ENCODE measurements at regions not wholly inside any gene's neighbourhood (a gene's known extent, or its start where the extent isn't known, plus 50 kb on each side); places are given as distances from the start of the nearest gene placed in this dataset.

- no peak for DNase-seq (ENCODE audit: low read depth, low spot score)
- Mint-ChIP-seq H3K27me3 (ENCODE audit: low read depth) (no peaks in the 10 kb centered on the region), H3K4me3 (no peak overlapping the region), H3K27ac (ENCODE audit: unreplicated experiment) (no peak overlapping the region), H3K36me3 (ENCODE audit: low read depth) (peaks cover 4% of the 10 kb centered on the region), H3K4me1 (no peaks in the 10 kb centered on the region), H3K9me3 (peaks cover 8% of the 10 kb centered on the region)
- TF ChIP-seq, protein P1, sequence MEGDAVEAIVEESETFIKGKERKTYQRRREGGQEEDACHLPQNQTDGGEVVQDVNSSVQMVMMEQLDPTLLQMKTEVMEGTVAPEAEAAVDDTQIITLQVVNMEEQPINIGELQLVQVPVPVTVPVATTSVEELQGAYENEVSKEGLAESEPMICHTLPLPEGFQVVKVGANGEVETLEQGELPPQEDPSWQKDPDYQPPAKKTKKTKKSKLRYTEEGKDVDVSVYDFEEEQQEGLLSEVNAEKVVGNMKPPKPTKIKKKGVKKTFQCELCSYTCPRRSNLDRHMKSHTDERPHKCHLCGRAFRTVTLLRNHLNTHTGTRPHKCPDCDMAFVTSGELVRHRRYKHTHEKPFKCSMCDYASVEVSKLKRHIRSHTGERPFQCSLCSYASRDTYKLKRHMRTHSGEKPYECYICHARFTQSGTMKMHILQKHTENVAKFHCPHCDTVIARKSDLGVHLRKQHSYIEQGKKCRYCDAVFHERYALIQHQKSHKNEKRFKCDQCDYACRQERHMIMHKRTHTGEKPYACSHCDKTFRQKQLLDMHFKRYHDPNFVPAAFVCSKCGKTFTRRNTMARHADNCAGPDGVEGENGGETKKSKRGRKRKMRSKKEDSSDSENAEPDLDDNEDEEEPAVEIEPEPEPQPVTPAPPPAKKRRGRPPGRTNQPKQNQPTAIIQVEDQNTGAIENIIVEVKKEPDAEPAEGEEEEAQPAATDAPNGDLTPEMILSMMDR (conservative IDR thresholded peaks at IDR 0.05) = no peak
Measured at GRCh38 chrX:113033966-113034680, 193.5 kb upstream of the AMOT start.

DNA sequence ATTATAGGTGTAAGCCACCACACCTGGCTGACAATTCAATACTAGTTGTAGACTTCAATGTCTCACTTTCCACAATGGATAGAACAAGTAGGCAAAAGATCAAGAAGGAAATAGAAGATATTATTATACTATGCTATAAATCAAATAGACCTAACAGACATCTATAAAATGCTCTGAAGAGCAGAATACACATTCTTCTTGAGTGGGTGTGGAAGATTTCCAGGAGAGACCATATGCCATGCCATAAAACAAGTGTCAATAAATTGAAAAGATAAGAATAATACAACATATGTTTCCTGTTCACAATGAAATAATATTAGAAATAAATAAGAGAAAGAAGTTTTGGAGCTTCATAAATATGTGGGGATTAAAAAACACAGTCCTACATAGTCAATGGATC is 179.3 kb upstream of the AMOT start:
- H3K27me3 Mint-ChIP-seq (ENCODE audit: low read depth) = no peaks in the 10 kb centered on the region
- no peak for DNase-seq (ENCODE audit: low read depth, low spot score)
- H3K27ac Mint-ChIP-seq (ENCODE audit: unreplicated experiment) = no peak overlapping the region
- H3K36me3 Mint-ChIP-seq (ENCODE audit: low read depth) = no peaks in the 10 kb centered on the region
- no peaks in the 10 kb centered on the region for H3K9me3 Mint-ChIP-seq
- no peaks in the 10 kb centered on the region for H3K4me1 Mint-ChIP-seq
- H3K4me3 Mint-ChIP-seq = no peak overlapping the region
- TF ChIP-seq, protein P1 (conservative IDR thresholded peaks at IDR 0.05) = no peak

DNA sequence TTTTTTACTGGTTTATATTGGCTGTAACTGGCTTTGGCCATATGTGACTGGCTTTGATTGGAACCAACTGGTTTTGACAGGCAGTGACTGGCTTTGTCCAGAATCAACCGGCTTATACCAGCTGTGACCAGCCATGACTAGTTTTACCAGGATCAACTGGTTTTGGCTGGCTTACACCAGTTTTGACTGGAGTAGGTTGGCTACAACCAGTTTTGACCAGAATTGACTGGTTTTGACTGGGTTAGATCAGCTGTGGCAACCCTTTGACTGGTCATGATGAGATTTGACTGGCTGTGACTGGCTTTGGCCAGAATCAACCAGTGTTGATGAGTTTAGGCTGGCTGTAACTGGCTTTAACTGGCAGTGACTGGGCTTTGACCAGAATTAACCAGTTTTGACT is 169.2 kb upstream of the AMOT start:
- H3K27me3 Mint-ChIP-seq (ENCODE audit: low read depth) = no peaks in the 10 kb centered on the region
- DNase-seq (ENCODE audit: low read depth, low spot score) = no peak
- H3K36me3 Mint-ChIP-seq (ENCODE audit: low read depth) = no peaks in the 10 kb centered on the region
- H3K27ac Mint-ChIP-seq (ENCODE audit: unreplicated experiment) = no peak overlapping the region
- TF ChIP-seq, protein P1 (conservative IDR thresholded peaks at IDR 0.05) = no peak
- no peaks in the 10 kb centered on the region for H3K4me1 Mint-ChIP-seq
- H3K9me3 Mint-ChIP-seq = peaks cover 3% of the 10 kb centered on the region
- H3K4me3 Mint-ChIP-seq = no peak overlapping the region

DNA sequence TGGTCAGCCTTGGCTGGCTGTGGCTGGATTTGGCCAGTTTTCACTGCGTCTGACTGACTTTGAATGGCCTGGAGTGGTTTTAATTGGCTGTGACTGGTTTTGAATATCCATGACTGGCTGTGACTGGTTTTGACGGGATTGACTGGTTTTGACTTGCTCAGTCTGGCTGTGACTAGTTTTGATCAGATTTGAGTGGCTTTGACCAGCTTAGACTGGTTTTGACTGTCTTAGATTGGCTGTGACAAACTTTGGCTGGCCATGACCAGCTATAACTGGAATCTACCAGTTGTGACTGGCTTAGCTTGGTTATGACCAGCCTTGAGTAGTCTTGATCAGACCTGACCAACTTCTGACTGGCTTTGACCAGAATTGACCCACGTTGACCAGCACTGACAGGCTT is 168.4 kb upstream of the AMOT start:
- no peaks in the 10 kb centered on the region for H3K36me3 Mint-ChIP-seq (ENCODE audit: low read depth)
- H3K27ac Mint-ChIP-seq (ENCODE audit: unreplicated experiment) = no peak overlapping the region
- TF ChIP-seq, protein P1 (conservative IDR thresholded peaks at IDR 0.05) = no peak
- no peaks in the 10 kb centered on the region for H3K4me1 Mint-ChIP-seq
- H3K27me3 Mint-ChIP-seq (ENCODE audit: low read depth) = no peaks in the 10 kb centered on the region
- H3K9me3 Mint-ChIP-seq = peaks cover 3% of the 10 kb centered on the region
- no peak overlapping the region for H3K4me3 Mint-ChIP-seq
- no peak for DNase-seq (ENCODE audit: low read depth, low spot score)

DNA sequence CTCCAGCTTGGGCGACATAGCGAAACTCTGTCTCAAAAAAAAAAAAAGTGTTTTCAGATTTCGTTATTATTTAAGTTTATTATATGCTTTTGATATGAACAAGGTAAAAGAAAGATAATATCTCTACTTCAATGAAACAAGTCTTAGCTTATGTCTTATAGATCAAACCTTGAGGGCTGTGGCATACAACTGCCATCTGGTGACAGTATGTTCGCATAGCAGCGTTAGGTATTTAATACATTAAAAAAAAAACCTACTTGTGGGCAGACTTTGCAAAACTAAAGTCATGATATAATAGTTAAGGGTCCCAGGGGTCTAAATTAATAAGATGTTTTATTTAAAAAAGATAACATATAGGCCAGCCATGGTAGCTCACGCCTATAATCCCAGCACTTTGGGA is 161.2 kb upstream of the AMOT start:
- DNase-seq (ENCODE audit: low read depth, low spot score) = no peak
- H3K4me1 Mint-ChIP-seq = no peaks in the 10 kb centered on the region
- H3K4me3 Mint-ChIP-seq = no peak overlapping the region
- H3K36me3 Mint-ChIP-seq (ENCODE audit: low read depth) = no peaks in the 10 kb centered on the region
- H3K27me3 Mint-ChIP-seq (ENCODE audit: low read depth) = no peaks in the 10 kb centered on the region
- H3K27ac Mint-ChIP-seq (ENCODE audit: unreplicated experiment) = no peak overlapping the region
- peaks cover 2% of the 10 kb centered on the region for H3K9me3 Mint-ChIP-seq
- TF ChIP-seq, protein P1 (conservative IDR thresholded peaks at IDR 0.05) = peak; percentile 48

Measured in neural crest cell (in vitro differentiated cells).